ENCODE measurements at regions not wholly inside any gene's neighbourhood (a gene's known extent, or its start where the extent isn't known, plus 50 kb on each side); places are given as distances from the start of the nearest gene placed in this dataset.

GRCh38 chr15:70379134-70379533 is 281.4 kb upstream of the TLE3 start (continued):
- no peak for TF ChIP-seq PHF8 (conservative IDR thresholded peaks at IDR 0.05; ENCODE audit: low read depth, low read length)

All from H1 (cell line).